ENCODE measurements at regions not wholly inside any gene's neighbourhood (a gene's known extent, or its start where the extent isn't known, plus 50 kb on each side); places are given as distances from the start of the nearest gene placed in this dataset.
"Not testable (repeated sequence)": the region's sequence is repeated elsewhere in the genome, so short reads cannot be mapped to it uniquely, and the experiment has no call there.

DNA sequence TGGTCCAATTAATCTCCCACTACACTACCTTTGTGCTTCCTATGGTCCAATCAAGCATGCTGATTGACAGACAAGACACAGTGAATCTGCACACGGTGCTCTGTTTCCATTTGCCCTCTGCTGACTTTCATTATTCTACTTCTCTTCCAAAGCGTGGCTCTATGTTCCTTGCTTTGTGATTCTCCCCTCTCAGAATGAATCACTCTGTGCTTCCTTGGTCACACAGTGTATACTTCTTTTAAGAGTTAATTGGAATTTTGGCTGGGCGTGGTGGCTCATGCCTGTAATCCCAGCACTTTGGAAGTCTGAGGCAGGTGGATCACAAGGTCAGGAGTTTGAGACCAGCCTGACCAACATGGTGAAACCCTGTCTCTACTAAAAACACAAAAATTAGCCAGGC lies 65.1 kb upstream of the SLC44A3 start:
- TF ChIP-seq, protein P1, sequence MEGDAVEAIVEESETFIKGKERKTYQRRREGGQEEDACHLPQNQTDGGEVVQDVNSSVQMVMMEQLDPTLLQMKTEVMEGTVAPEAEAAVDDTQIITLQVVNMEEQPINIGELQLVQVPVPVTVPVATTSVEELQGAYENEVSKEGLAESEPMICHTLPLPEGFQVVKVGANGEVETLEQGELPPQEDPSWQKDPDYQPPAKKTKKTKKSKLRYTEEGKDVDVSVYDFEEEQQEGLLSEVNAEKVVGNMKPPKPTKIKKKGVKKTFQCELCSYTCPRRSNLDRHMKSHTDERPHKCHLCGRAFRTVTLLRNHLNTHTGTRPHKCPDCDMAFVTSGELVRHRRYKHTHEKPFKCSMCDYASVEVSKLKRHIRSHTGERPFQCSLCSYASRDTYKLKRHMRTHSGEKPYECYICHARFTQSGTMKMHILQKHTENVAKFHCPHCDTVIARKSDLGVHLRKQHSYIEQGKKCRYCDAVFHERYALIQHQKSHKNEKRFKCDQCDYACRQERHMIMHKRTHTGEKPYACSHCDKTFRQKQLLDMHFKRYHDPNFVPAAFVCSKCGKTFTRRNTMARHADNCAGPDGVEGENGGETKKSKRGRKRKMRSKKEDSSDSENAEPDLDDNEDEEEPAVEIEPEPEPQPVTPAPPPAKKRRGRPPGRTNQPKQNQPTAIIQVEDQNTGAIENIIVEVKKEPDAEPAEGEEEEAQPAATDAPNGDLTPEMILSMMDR (IDR thresholded peaks at IDR 0.05), result not testable (repeated sequence)
- not testable (repeated sequence) for TF ChIP-seq EZH2 (IDR thresholded peaks at IDR 0.05)
